ENCODE measurements at regions not wholly inside any gene's neighbourhood (a gene's known extent, or its start where the extent isn't known, plus 50 kb on each side); places are given as distances from the start of the nearest gene placed in this dataset.

DNA sequence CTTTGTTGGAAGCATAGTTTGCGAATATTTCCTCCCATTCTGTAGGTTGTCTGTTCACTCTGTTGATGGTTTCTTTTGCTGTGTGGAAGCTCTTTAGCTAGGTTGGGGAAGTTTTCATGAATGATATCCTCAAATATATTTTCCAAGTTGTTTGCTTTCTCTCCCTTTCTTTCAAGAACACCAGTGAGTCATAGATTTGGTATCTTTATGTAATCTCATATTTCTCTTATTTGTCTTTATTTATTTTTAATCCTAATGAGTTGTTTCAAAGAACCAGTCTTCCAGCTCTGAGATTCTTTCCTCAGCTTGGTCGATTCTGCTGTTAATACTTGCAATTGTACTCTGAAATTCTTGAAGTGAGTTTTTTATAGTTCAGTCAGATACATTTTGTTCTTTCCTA, 628.0 kb upstream of the ID4 start:
- Histone ChIP-seq H3K9me1 (ENCODE audit: insufficient read depth, low read length) (no peaks in the 10 kb centered on the region), H3K36me3 (ENCODE audit: control insufficient read depth, insufficient read depth, low read length) (no peaks in the 10 kb centered on the region), H3K9ac (ENCODE audit: low read depth, low read length) (no peak overlapping the region), H4K8ac (ENCODE audit: low read depth in 2 of 2, low read length in 2 of 2) (no peak overlapping the region), H3K27me3 (ENCODE audit: control insufficient read depth, insufficient read depth, low read length) (no peaks in the 10 kb centered on the region), H3K18ac (ENCODE audit: low read depth, low read length) (no peak overlapping the region), H2BK120ac (ENCODE audit: low read depth, low read length) (no peak overlapping the region), H3K4me3 (ENCODE audit: insufficient read depth, low read depth, low read length) (no peak overlapping the region), H3K9me3 (ENCODE audit: control insufficient read depth, insufficient read depth, low read length) (peaks cover 27% of the 10 kb centered on the region), H4K91ac (ENCODE audit: insufficient read depth, low read depth, low read length) (no peak overlapping the region), H4K20me1 (ENCODE audit: insufficient read depth, low read length) (no peaks in the 10 kb centered on the region), H3K27ac (ENCODE audit: insufficient read depth, low read length) (no peak overlapping the region), H3K79me1 (ENCODE audit: low read depth in 1 of 2, low read length in 2 of 2) (no peaks in the 10 kb centered on the region), H3K14ac (replicated peaks; ENCODE audit: low read depth, low read length) (no peak overlapping the region), H3K4ac (ENCODE audit: low read depth, low read length) (no peak overlapping the region), H4K5ac (ENCODE audit: low read depth, low read length) (no peak overlapping the region), H3K56ac (ENCODE audit: extremely low read depth, insufficient read depth, low read length) (no peak overlapping the region), H2BK20ac (ENCODE audit: low read depth, low read length) (no peak overlapping the region), H3K4me2 (ENCODE audit: low read depth, low read length) (no peak overlapping the region), H2AK5ac (ENCODE audit: low read depth, low read length) (no peak overlapping the region), H2BK5ac (ENCODE audit: low read depth, low read length, poor library complexity, severe bottlenecking) (no peak overlapping the region), H3K4me1 (ENCODE audit: control insufficient read depth, insufficient read depth, low read length) (no peaks in the 10 kb centered on the region), H2AFZ (replicated peaks; ENCODE audit: low read length, poor library complexity) (no peak overlapping the region), H2AK9ac (replicated peaks; ENCODE audit: low read depth, low read length, poor library complexity) (no peak overlapping the region), H2BK15ac (ENCODE audit: low read depth, low read length) (no peak overlapping the region), H3K23ac (ENCODE audit: low read depth, low read length) (no peak overlapping the region)
- TF ChIP-seq BHLHE40 (IDR thresholded peaks at IDR 0.05; ENCODE audit: low read depth, low read length) (no peak), SMC3 (IDR thresholded peaks at IDR 0.05; ENCODE audit: low read depth, low read length) (no peak), RFX5 (IDR thresholded peaks at IDR 0.05; ENCODE audit: low read depth, low read length) (no peak), POLR2A (IDR thresholded peaks at IDR 0.05; ENCODE audit: low read depth, low read length) (no peak), FOS (IDR thresholded peaks at IDR 0.05; ENCODE audit: low read depth, low read length) (no peak), MXI1 (IDR thresholded peaks at IDR 0.05; ENCODE audit: borderline replicate concordance, low read depth, low read length) (no peak), MAZ (IDR thresholded peaks at IDR 0.05; ENCODE audit: borderline replicate concordance, low read depth, low read length) (no peak), NFE2L2 (IDR thresholded peaks at IDR 0.05; ENCODE audit: low read depth, low read length) (no peak), CEBPB (IDR thresholded peaks at IDR 0.05; ENCODE audit: low read depth, low read length) (no peak), RAD21 (IDR thresholded peaks at IDR 0.05; ENCODE audit: low read length) (no peak), MAFK (IDR thresholded peaks at IDR 0.05; ENCODE audit: low read depth, low read length) (no peak), RCOR1 (IDR thresholded peaks at IDR 0.05; ENCODE audit: insufficient replicate concordance, low read length) (no peak)
- TF ChIP-seq, protein P1, sequence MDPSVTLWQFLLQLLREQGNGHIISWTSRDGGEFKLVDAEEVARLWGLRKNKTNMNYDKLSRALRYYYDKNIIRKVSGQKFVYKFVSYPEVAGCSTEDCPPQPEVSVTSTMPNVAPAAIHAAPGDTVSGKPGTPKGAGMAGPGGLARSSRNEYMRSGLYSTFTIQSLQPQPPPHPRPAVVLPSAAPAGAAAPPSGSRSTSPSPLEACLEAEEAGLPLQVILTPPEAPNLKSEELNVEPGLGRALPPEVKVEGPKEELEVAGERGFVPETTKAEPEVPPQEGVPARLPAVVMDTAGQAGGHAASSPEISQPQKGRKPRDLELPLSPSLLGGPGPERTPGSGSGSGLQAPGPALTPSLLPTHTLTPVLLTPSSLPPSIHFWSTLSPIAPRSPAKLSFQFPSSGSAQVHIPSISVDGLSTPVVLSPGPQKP (IDR thresholded peaks at IDR 0.05; ENCODE audit: borderline replicate concordance, low read depth, low read length), result no peak
- TF ChIP-seq, protein P2, sequence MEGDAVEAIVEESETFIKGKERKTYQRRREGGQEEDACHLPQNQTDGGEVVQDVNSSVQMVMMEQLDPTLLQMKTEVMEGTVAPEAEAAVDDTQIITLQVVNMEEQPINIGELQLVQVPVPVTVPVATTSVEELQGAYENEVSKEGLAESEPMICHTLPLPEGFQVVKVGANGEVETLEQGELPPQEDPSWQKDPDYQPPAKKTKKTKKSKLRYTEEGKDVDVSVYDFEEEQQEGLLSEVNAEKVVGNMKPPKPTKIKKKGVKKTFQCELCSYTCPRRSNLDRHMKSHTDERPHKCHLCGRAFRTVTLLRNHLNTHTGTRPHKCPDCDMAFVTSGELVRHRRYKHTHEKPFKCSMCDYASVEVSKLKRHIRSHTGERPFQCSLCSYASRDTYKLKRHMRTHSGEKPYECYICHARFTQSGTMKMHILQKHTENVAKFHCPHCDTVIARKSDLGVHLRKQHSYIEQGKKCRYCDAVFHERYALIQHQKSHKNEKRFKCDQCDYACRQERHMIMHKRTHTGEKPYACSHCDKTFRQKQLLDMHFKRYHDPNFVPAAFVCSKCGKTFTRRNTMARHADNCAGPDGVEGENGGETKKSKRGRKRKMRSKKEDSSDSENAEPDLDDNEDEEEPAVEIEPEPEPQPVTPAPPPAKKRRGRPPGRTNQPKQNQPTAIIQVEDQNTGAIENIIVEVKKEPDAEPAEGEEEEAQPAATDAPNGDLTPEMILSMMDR (conservative IDR thresholded peaks at IDR 0.05; ENCODE audit: low read depth, low read length), result no peak
- TF ChIP-seq, protein P3, sequence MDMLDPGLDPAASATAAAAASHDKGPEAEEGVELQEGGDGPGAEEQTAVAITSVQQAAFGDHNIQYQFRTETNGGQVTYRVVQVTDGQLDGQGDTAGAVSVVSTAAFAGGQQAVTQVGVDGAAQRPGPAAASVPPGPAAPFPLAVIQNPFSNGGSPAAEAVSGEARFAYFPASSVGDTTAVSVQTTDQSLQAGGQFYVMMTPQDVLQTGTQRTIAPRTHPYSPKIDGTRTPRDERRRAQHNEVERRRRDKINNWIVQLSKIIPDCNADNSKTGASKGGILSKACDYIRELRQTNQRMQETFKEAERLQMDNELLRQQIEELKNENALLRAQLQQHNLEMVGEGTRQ (IDR thresholded peaks at IDR 0.05; ENCODE audit: low read depth, low read length), result no peak
- ATAC-seq (ENCODE audit: low read depth) (no peak), DNase-seq (no peak)
- dilution Hi-C loops (cut with HindIII; ENCODE audit: low sequenced_read_pairs, unreplicated experiment) (no loop called here), intact Hi-C loops (cut with micrococcal nuclease) (no loop called here), in situ Hi-C loops (cut with MboI; ENCODE audit: low sequenced_read_pairs) (no loop called here)
- WGBS, 2 experiments (ENCODE audit: extremely low coverage in 2 of 2, insufficient read length in 1 of 2), result no CpG with 5 or more reads among the region's 2 CpGs
- CTCF ChIA-PET, result no interaction called here
- BruUV-seq (replicated peaks), result no TSS peak
- POLR2A ChIA-PET (ENCODE audit: unreplicated experiment), result no interaction called here

Measured in IMR-90 (cell line).